ENCODE measurements at regions not wholly inside any gene's neighbourhood (a gene's known extent, or its start where the extent isn't known, plus 50 kb on each side); places are given as distances from the start of the nearest gene placed in this dataset.

DNA sequence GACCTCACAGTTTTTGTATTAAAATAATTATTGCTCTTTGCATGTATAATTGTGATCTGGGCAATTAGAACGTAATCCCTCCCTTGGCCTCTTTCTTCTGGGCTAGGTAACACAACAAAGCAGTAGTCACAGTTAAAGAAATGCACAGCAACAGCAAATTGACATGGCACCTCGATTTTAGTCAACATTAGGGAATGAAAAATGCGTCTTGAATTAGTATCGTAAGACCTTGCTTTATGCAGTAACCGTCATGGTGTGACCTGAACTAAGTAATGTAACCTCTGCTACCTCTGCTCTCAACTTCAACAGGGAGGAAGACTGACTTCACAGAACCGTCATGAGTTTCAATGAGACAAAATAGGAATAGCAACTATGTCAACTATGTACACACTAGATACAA lies 265.4 kb upstream of the MAF start:
- TF ChIP-seq, protein P1, sequence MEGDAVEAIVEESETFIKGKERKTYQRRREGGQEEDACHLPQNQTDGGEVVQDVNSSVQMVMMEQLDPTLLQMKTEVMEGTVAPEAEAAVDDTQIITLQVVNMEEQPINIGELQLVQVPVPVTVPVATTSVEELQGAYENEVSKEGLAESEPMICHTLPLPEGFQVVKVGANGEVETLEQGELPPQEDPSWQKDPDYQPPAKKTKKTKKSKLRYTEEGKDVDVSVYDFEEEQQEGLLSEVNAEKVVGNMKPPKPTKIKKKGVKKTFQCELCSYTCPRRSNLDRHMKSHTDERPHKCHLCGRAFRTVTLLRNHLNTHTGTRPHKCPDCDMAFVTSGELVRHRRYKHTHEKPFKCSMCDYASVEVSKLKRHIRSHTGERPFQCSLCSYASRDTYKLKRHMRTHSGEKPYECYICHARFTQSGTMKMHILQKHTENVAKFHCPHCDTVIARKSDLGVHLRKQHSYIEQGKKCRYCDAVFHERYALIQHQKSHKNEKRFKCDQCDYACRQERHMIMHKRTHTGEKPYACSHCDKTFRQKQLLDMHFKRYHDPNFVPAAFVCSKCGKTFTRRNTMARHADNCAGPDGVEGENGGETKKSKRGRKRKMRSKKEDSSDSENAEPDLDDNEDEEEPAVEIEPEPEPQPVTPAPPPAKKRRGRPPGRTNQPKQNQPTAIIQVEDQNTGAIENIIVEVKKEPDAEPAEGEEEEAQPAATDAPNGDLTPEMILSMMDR (IDR thresholded peaks at IDR 0.05): no peak
- TF ChIP-seq EP300 (IDR thresholded peaks at IDR 0.05) (no peak), POLR2A (IDR thresholded peaks at IDR 0.05) (no peak)
